ENCODE measurements at regions not wholly inside any gene's neighbourhood (a gene's known extent, or its start where the extent isn't known, plus 50 kb on each side); places are given as distances from the start of the nearest gene placed in this dataset.

DNA sequence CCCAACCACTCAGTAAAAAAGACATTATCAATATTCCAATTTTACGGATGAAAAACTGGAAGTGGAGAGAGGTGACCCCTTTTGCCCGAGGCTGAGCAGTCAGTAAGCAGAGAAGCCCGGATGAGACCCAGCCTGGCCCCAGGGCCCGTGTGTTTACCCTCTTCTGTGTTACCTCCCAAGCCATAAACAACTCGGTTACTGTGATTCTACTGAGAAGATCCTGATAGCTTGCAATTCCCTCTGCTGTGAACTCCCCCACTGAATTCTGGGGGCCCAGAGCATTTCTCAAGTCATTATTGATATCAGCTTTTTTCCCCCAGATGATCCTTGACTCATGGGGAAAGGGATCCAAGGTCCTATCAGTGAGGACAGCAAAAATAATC, 482.6 kb upstream of the ERCC4 start (continued):
- TF ChIP-seq, protein P1, sequence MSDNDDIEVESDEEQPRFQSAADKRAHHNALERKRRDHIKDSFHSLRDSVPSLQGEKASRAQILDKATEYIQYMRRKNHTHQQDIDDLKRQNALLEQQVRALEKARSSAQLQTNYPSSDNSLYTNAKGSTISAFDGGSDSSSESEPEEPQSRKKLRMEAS (IDR thresholded peaks at IDR 0.05; ENCODE audit: low read depth, low read length): no peak
- TF ChIP-seq, protein P2, sequence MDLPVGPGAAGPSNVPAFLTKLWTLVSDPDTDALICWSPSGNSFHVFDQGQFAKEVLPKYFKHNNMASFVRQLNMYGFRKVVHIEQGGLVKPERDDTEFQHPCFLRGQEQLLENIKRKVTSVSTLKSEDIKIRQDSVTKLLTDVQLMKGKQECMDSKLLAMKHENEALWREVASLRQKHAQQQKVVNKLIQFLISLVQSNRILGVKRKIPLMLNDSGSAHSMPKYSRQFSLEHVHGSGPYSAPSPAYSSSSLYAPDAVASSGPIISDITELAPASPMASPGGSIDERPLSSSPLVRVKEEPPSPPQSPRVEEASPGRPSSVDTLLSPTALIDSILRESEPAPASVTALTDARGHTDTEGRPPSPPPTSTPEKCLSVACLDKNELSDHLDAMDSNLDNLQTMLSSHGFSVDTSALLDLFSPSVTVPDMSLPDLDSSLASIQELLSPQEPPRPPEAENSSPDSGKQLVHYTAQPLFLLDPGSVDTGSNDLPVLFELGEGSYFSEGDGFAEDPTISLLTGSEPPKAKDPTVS (IDR thresholded peaks at IDR 0.05; ENCODE audit: low read depth, low read length): no peak
- TF ChIP-seq, protein P3, sequence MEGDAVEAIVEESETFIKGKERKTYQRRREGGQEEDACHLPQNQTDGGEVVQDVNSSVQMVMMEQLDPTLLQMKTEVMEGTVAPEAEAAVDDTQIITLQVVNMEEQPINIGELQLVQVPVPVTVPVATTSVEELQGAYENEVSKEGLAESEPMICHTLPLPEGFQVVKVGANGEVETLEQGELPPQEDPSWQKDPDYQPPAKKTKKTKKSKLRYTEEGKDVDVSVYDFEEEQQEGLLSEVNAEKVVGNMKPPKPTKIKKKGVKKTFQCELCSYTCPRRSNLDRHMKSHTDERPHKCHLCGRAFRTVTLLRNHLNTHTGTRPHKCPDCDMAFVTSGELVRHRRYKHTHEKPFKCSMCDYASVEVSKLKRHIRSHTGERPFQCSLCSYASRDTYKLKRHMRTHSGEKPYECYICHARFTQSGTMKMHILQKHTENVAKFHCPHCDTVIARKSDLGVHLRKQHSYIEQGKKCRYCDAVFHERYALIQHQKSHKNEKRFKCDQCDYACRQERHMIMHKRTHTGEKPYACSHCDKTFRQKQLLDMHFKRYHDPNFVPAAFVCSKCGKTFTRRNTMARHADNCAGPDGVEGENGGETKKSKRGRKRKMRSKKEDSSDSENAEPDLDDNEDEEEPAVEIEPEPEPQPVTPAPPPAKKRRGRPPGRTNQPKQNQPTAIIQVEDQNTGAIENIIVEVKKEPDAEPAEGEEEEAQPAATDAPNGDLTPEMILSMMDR (IDR thresholded peaks at IDR 0.05 in 2 of 3, conservative IDR thresholded peaks at IDR 0.05 in 1 of 3; ENCODE audit: control insufficient read depth in 2 of 3, extremely low read depth in 1 of 3, insufficient read depth in 1 of 3, low read depth in 3 of 3, low read length in 3 of 3): no peak
- TF ChIP-seq SIN3A (IDR thresholded peaks at IDR 0.05; ENCODE audit: low read depth, low read length): no peak
- no peak for TF ChIP-seq KLF5 (IDR thresholded peaks at IDR 0.05; ENCODE audit: partially characterized antibody)

GRCh38 chr16:13438064-13438463, 481.9 kb upstream of the ERCC4 start:
- ChIA-PET RAD21 (ENCODE audit: unreplicated experiment) (interaction anchor here (0.7 to 6.0 kb wide), 19 partner anchors 9 to 585 kb away, joined by 3 to 60 read pairs (median 4); no protein-coding TSS in a partner anchor), SMC1A (ENCODE audit: uncharacterized antibody, unreplicated experiment) (interaction anchor here (0.5 to 9.6 kb wide), 22 partner anchors 11 to 822 kb away, joined by 3 to 105 read pairs (median 4); no protein-coding TSS in a partner anchor), POLR2A (interaction anchor here (0.6 to 2.4 kb wide), 7 partner anchors 14 to 184 kb away, joined by 3 to 6 read pairs (median 4); no protein-coding TSS in a partner anchor), CTCF (interaction anchor here (0.5 to 5.3 kb wide), 9 partner anchors 9 to 1495 kb away, joined by 3 to 53 read pairs (median 3); partner anchors contain the start of gene ERCC4)
- H3K27ac ChIP-seq (ENCODE audit: control insufficient read depth, insufficient read depth): no peak overlapping the region
- no TSS peak for BruUV-seq (replicated peaks)
- H3K4me1 ChIP-seq (ENCODE audit: control insufficient read depth, insufficient read depth, low read length): peaks cover 25% of the 10 kb centered on the region
- H3K79me2 ChIP-seq (ENCODE audit: control insufficient read depth, insufficient read depth, low read length): no peaks in the 10 kb centered on the region
- H3K27me3 ChIP-seq (replicated peaks in 1 of 2; ENCODE audit: control insufficient read depth in 2 of 2, insufficient read depth in 2 of 2, low read length in 1 of 2): no peaks in the 10 kb centered on the region
- H3K4me3 ChIP-seq: no peak overlapping the region
- no peak overlapping the region for H3K4me2 ChIP-seq (ENCODE audit: control insufficient read depth, insufficient read depth)
- WGBS (ENCODE audit: insufficient coverage, insufficient replicate concordance, low lambda C conversion rate, missing lambda C conversion rate): 2% methylated on average over 6 of the region's 6 CpGs
- no peak overlapping the region for H2AFZ ChIP-seq (ENCODE audit: control insufficient read depth, low read depth, low read length)
- no peaks in the 10 kb centered on the region for H4K20me1 ChIP-seq (ENCODE audit: control insufficient read depth, insufficient read depth)
- FAIRE-seq: peak; percentile 18
- H3K9ac ChIP-seq (ENCODE audit: control insufficient read depth, insufficient read depth, low read length): no peak overlapping the region
- intact Hi-C loops (cut with micrococcal nuclease; ENCODE audit: unreplicated experiment): no loop called here
- H3K9me3 ChIP-seq (replicated peaks; ENCODE audit: control insufficient read depth, insufficient read depth, low read length): no peaks in the 10 kb centered on the region; the same call in 1 of the 3 replicates
- H3K36me3 ChIP-seq (ENCODE audit: control insufficient read depth in 2 of 2, insufficient read depth in 2 of 2, low read length in 1 of 2): no peaks in the 10 kb centered on the region
- in situ Hi-C loops (cut with MboI): no loop called here
- peak; percentile 58 for DNase-seq (ENCODE audit: low read depth, low spot score)
- peak; percentile 67 for ATAC-seq
- no peak for TF ChIP-seq MEF2B (IDR thresholded peaks at IDR 0.05; ENCODE audit: partially characterized antibody, poor library complexity, severe bottlenecking)
- no peak for TF ChIP-seq REST (IDR thresholded peaks at IDR 0.05; ENCODE audit: low read depth, low read length)
- TF ChIP-seq ZNF274 (IDR thresholded peaks at IDR 0.05; ENCODE audit: insufficient read depth, insufficient read length): no peak
- no peak for TF ChIP-seq POU2F2 (IDR thresholded peaks at IDR 0.05; ENCODE audit: borderline replicate concordance, low read depth, low read length)
- no peak for TF ChIP-seq CHD1 (IDR thresholded peaks at IDR 0.05; ENCODE audit: low read depth, low read length)
- peak; percentile 81 for TF ChIP-seq SPI1 (IDR thresholded peaks at IDR 0.05; ENCODE audit: borderline replicate concordance, insufficient read depth, low read depth, low read length)
- no peak for TF ChIP-seq CBX5 (IDR thresholded peaks at IDR 0.05; ENCODE audit: low read depth)
- no peak for TF ChIP-seq PAX5 (IDR thresholded peaks at IDR 0.05; ENCODE audit: borderline replicate concordance, low read depth, low read length)
- no peak for TF ChIP-seq TCF12 (IDR thresholded peaks at IDR 0.05; ENCODE audit: low read depth, low read length)
- TF ChIP-seq JUNB (IDR thresholded peaks at IDR 0.05): peak; percentile 77
- 0 out of 2 replicates have a peak, but pooled peaks have one; percentile 25 for TF ChIP-seq NFIC (IDR thresholded peaks at IDR 0.05; ENCODE audit: low read depth, low read length)
- peak; percentile 42; the same call in 1 of the 2 replicates for TF ChIP-seq IRF4 (IDR thresholded peaks at IDR 0.05; ENCODE audit: low read depth, low read length)
